HEK293 (cell line): ENCODE measurements at regions not wholly inside any gene's neighbourhood (a gene's known extent, or its start where the extent isn't known, plus 50 kb on each side); places are given as distances from the start of the nearest gene placed in this dataset.

ENCODE experiments used
- CTCF ChIA-PET: fragments of 350-600 bp; formaldehyde crosslinking; extraction: SDS; loops from one replicate; lab custom pipeline; 2021; ENCODE audit warnings: antibody characterized with exemption; lab: Yijun Ruan, JAX
- POLR2A ChIA-PET: fragments of 300-600 bp; formaldehyde crosslinking; extraction: SDS; loops from one replicate; lab custom pipeline; 2020; ENCODE audit warnings: antibody characterized with exemption, inconsistent platforms; lab: Yijun Ruan, JAX
- H3K27ac ChIP-seq: fragments of 200-500 bp; sonication (Bioruptor generic); 2 replicates; pipeline ENCODE4 v1.5.1; 2014; ENCODE audit warnings: low read depth, low read length, control low read depth, inconsistent platforms; ENCODE audit errors: extremely low read depth
- H3K36me3 ChIP-seq, 2 experiments: fragments of 200-500 bp in 1 of 2; sonication (Bioruptor generic) in 1 of 2; 1 replicate in 1 of 2; 2 replicates in 1 of 2; pipeline ENCODE4 v1.5.1; 2014 to 2017; ENCODE audit warnings: inconsistent platforms in 2 of 2, low read length in 2 of 2; ENCODE audit not compliant: control insufficient read depth in 2 of 2, insufficient read depth in 1 of 2
- H3K4me1 ChIP-seq: fragments of 200-500 bp; sonication (Bioruptor generic); 2 replicates; pipeline ENCODE4 v1.5.1; 2014; ENCODE audit warnings: mild to moderate bottlenecking, low read length, inconsistent platforms; ENCODE audit not compliant: control insufficient read depth, insufficient read depth
- H3K4me3 ChIP-seq: 2 replicates; pipeline ENCODE4 v1.5.1; 2011; ENCODE audit warnings: low read depth, mild to moderate bottlenecking, control low read depth, low read length, moderate library complexity
- H3K9me3 ChIP-seq: fragments of 200-500 bp; sonication (Bioruptor generic); 2 replicates; pipeline ENCODE4 v1.5.1; 2014; ENCODE audit warnings: low read depth, low read length, inconsistent platforms; ENCODE audit not compliant: control insufficient read depth, insufficient read depth
- GFI1B ChIP-seq: fragments of 450-650 bp; formaldehyde crosslinking; IDR thresholded peaks from 2 replicates; pipeline ENCODE4 v1.5.1; 2016; ENCODE audit warnings: missing biosample characterization, missing genetic modification characterization
- GLIS1 ChIP-seq: fragments of 450-650 bp; formaldehyde crosslinking; IDR thresholded peaks from 2 replicates; pipeline ENCODE4 v1.5.1; 2016; ENCODE audit warnings: missing biosample characterization, missing genetic modification characterization
- IKZF3 ChIP-seq: fragments of 450-650 bp; IDR thresholded peaks from 2 replicates; pipeline ENCODE4 v1.5.0; 2018; ENCODE audit warnings: missing biosample characterization, mild to moderate bottlenecking, missing genetic modification characterization, moderate library complexity
- OVOL3 ChIP-seq: fragments of 450-650 bp; formaldehyde crosslinking; IDR thresholded peaks from 2 replicates; pipeline ENCODE4 v1.5.1; 2016; ENCODE audit warnings: missing biosample characterization, missing genetic modification characterization
- PBX3 ChIP-seq: sonication (generic); formaldehyde crosslinking; IDR thresholded peaks from 2 replicates; pipeline ENCODE4 v1.8.1; 2022; ENCODE audit warnings: mild to moderate bottlenecking, moderate library complexity, missing genetic modification reagents
- PRDM6 ChIP-seq: fragments of 450-650 bp; formaldehyde crosslinking; IDR thresholded peaks from 2 replicates; pipeline ENCODE4 v1.5.1; 2017; ENCODE audit warnings: missing biosample characterization, missing genetic modification characterization
- SP7 ChIP-seq: fragments of 450-650 bp; formaldehyde crosslinking; IDR thresholded peaks from 2 replicates; pipeline ENCODE4 v1.5.1; 2016; ENCODE audit warnings: missing biosample characterization, missing genetic modification characterization
- ZBTB6 ChIP-seq: fragments of 450-650 bp; formaldehyde crosslinking; IDR thresholded peaks from 2 replicates; pipeline ENCODE4 v1.5.1; 2017; ENCODE audit warnings: missing biosample characterization, missing genetic modification characterization
- ZEB2 ChIP-seq: fragments of 450-650 bp; formaldehyde crosslinking; IDR thresholded peaks from 2 replicates; pipeline ENCODE4 v1.5.1; 2016; ENCODE audit warnings: missing biosample characterization, missing genetic modification characterization
- ZFP41 ChIP-seq: fragments of 450-650 bp; formaldehyde crosslinking; IDR thresholded peaks from 2 replicates; pipeline ENCODE4 v1.5.1; 2016; ENCODE audit warnings: missing biosample characterization, missing genetic modification characterization, borderline replicate concordance
- ZFP69B ChIP-seq: fragments of 450-650 bp; formaldehyde crosslinking; IDR thresholded peaks from 2 replicates; pipeline ENCODE4 v1.5.1; 2016; ENCODE audit warnings: missing biosample characterization, missing genetic modification characterization
- ZNF114 ChIP-seq: fragments of 450-650 bp; formaldehyde crosslinking; IDR thresholded peaks from 2 replicates; pipeline ENCODE4 v1.5.0; 2017; ENCODE audit warnings: missing biosample characterization, missing genetic modification characterization
- ZNF121 ChIP-seq: fragments of 450-650 bp; formaldehyde crosslinking; IDR thresholded peaks from 2 replicates; pipeline ENCODE4 v1.5.1; 2016; ENCODE audit warnings: missing biosample characterization, missing genetic modification characterization
- ZNF140 ChIP-seq: fragments of 450-650 bp; formaldehyde crosslinking; IDR thresholded peaks from 2 replicates; pipeline ENCODE4 v1.5.1; 2016; ENCODE audit warnings: missing biosample characterization, missing genetic modification characterization
- ZNF146 ChIP-seq: fragments of 450-650 bp; formaldehyde crosslinking; IDR thresholded peaks from 2 replicates; pipeline ENCODE4 v1.5.1; 2016; ENCODE audit warnings: missing biosample characterization, missing genetic modification characterization
- ZNF157 ChIP-seq: fragments of 450-650 bp; formaldehyde crosslinking; IDR thresholded peaks from 2 replicates; pipeline ENCODE4 v1.5.1; 2016; ENCODE audit warnings: missing biosample characterization, missing genetic modification characterization
- ZNF16 ChIP-seq: fragments of 450-650 bp; formaldehyde crosslinking; IDR thresholded peaks from 2 replicates; pipeline ENCODE4 v1.5.1; 2016; ENCODE audit warnings: low read depth, missing biosample characterization, missing genetic modification characterization
- ZNF184 ChIP-seq: fragments of 450-650 bp; IDR thresholded peaks from 2 replicates; pipeline ENCODE4 v1.5.1; 2018; ENCODE audit warnings: missing biosample characterization, mild to moderate bottlenecking, missing genetic modification characterization
- ZNF416 ChIP-seq: fragments of 450-650 bp; formaldehyde crosslinking; IDR thresholded peaks from 2 replicates; pipeline ENCODE4 v1.5.1; 2016; ENCODE audit warnings: missing biosample characterization, missing genetic modification characterization
- ZNF521 ChIP-seq: fragments of 450-650 bp; formaldehyde crosslinking; IDR thresholded peaks from 2 replicates; pipeline ENCODE4 v1.5.1; 2017; ENCODE audit warnings: missing biosample characterization, mild to moderate bottlenecking, missing genetic modification characterization
- ZNF530 ChIP-seq: fragments of 450-650 bp; formaldehyde crosslinking; IDR thresholded peaks from 2 replicates; pipeline ENCODE4 v1.5.1; 2016; ENCODE audit warnings: low read depth, missing biosample characterization, missing genetic modification characterization
- ZNF548 ChIP-seq: fragments of 450-650 bp; formaldehyde crosslinking; IDR thresholded peaks from 2 replicates; pipeline ENCODE4 v1.5.1; 2016; ENCODE audit warnings: missing biosample characterization, missing genetic modification characterization
- ZNF580 ChIP-seq: fragments of 450-650 bp; formaldehyde crosslinking; IDR thresholded peaks from 2 replicates; pipeline ENCODE4 v1.5.1; 2016; ENCODE audit warnings: missing biosample characterization, missing genetic modification characterization
- ZNF600 ChIP-seq: fragments of 450-650 bp; formaldehyde crosslinking; IDR thresholded peaks from 2 replicates; pipeline ENCODE4 v1.5.1; 2016; ENCODE audit warnings: missing biosample characterization, missing genetic modification characterization
- ZNF624 ChIP-seq: fragments of 450-650 bp; formaldehyde crosslinking; IDR thresholded peaks from 2 replicates; pipeline ENCODE4 v1.5.1; 2017; ENCODE audit warnings: missing biosample characterization, missing genetic modification characterization
- ZNF701 ChIP-seq: fragments of 450-650 bp; formaldehyde crosslinking; IDR thresholded peaks from 2 replicates; pipeline ENCODE4 v1.5.1; 2016; ENCODE audit warnings: missing biosample characterization, missing genetic modification characterization
- ZXDB ChIP-seq: fragments of 450-650 bp; formaldehyde crosslinking; IDR thresholded peaks from 2 replicates; pipeline ENCODE4 v1.5.1; 2016; ENCODE audit warnings: missing biosample characterization, missing genetic modification characterization
- TF ChIP-seq, protein P1 (sequence below): fragments of 450-650 bp; formaldehyde crosslinking; IDR thresholded peaks from 2 replicates; pipeline ENCODE4 v1.5.1; 2016; ENCODE audit warnings: missing biosample characterization, missing genetic modification characterization

- no peak for TF ChIP-seq PRDM6 (tag by site-specific recombination)
- no peak for TF ChIP-seq ZNF600 (tag by site-specific recombination)
- no peak for TF ChIP-seq ZFP41 (tag by site-specific recombination)
- no peak for TF ChIP-seq ZNF416
- no peak for TF ChIP-seq ZNF701
- TF ChIP-seq PBX3 (CRISPR knock-in tag), result no peak
- no peak for TF ChIP-seq ZNF624
- no peak for TF ChIP-seq ZNF146 (tag by site-specific recombination)
- TF ChIP-seq ZNF548 (tag by site-specific recombination), result no peak
- TF ChIP-seq SP7 (tag by site-specific recombination), result no peak
These were observed 822.7 kb downstream of the GALR1 start (continued) for GRCh38 chr18:78072375-78072774.

DNA sequence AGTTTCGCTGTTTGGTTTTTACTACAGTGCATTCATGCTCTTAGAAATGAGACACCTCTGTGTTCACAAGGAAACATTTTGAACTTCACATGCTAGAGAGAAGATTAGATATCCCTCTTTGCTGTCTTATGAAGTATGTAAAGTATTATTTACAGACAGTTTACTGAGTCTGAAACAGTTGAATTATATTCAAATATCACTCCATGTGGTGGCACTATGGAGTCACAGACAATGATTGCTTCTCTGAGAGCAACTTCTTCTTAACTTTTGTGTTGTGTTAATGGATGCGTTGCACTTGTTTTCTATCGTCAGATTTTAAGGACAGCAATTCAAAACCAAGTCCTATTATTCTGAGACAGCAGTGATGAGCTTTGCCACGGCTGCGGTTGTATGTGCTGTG, 823.6 kb downstream of the GALR1 start:
- TF ChIP-seq GLIS1 (no peak), ZNF157 (no peak), ZXDB (tag by site-specific recombination) (no peak), GFI1B (tag by site-specific recombination) (no peak), IKZF3 (tag by site-specific recombination) (no peak), ZNF580 (tag by site-specific recombination) (no peak), ZNF140 (tag by site-specific recombination) (no peak), ZNF121 (tag by site-specific recombination) (no peak)
- Histone ChIP-seq H3K36me3 (no peaks in the 10 kb centered on the region), H3K4me1 (0 out of 2 replicates have a peak, but pooled peaks cover 5% of the 10 kb centered on the region), H3K27ac (no peak overlapping the region), H3K4me3 (no peak overlapping the region), H3K9me3 (no peaks in the 10 kb centered on the region)
- ChIA-PET POLR2A (no interaction called here), CTCF (interaction anchor here (0.6 to 3.6 kb wide), 21 partner anchors 10 to 1267 kb away, joined by 3 to 16 read pairs (median 3); no protein-coding TSS in a partner anchor)

DNA sequence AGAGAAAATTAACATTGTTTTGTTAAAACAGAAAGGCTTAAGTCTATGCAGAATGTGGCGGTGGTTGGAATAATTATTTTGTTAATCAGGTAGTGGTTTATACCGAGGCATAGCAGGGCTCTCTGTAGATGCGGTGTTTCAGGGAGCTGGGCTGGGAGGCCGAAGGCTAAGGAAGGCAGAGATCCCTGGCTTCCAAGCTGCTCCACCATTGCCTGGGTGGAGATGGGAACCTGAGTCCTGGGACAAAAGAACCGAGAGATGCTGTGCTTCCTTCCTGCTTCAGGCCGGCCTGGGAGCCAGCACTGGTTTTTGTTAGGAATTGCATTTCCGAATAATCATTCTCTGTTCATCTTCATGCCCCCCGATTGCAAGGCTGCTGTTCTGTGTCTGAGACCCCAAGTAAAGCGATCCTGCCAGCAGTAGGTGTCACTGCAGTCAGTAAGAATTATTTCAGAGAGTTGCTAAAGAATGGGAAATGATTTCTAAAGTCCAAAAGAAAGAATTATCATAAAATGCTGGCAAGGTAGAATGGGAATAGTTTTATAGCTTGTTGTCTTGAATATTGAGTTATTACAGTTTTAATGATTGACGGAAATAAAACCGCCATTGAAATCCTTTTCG, 824.9 kb downstream of the GALR1 start:
- Histone ChIP-seq H3K4me1 (0 out of 2 replicates have a peak, but pooled peaks cover 5% of the 10 kb centered on the region), H3K27ac (no peak overlapping the region), H3K4me3 (no peak overlapping the region), H3K36me3 (no peaks in the 10 kb centered on the region), H3K9me3 (no peaks in the 10 kb centered on the region)
- ChIA-PET POLR2A (no interaction called here), CTCF (interaction anchor here (0.6 to 3.6 kb wide), 15 partner anchors 10 to 937 kb away, joined by 3 to 16 read pairs (median 3); no protein-coding TSS in a partner anchor)
- TF ChIP-seq ZNF16 (tag by site-specific recombination), result no peak
- TF ChIP-seq ZEB2, result no peak
- no peak for TF ChIP-seq ZNF114
- TF ChIP-seq ZNF530 (tag by site-specific recombination), result no peak
- no peak for TF ChIP-seq ZFP69B (tag by site-specific recombination)
- no peak for TF ChIP-seq ZNF521 (tag by site-specific recombination)
- TF ChIP-seq ZNF184 (tag by site-specific recombination), result no peak
- TF ChIP-seq OVOL3, result no peak
- TF ChIP-seq, protein P1, sequence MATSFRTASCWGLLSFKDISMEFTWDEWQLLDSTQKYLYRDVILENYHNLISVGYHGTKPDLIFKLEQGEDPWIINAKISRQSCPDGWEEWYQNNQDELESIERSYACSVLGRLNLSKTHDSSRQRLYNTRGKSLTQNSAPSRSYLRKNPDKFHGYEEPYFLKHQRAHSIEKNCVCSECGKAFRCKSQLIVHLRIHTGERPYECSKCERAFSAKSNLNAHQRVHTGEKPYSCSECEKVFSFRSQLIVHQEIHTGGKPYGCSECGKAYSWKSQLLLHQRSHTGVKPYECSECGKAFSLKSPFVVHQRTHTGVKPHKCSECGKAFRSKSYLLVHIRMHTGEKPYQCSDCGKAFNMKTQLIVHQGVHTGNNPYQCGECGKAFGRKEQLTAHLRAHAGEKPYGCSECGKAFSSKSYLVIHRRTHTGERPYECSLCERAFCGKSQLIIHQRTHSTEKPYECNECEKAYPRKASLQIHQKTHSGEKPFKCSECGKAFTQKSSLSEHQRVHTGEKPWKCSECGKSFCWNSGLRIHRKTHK (tag by site-specific recombination), result no peak
- TF ChIP-seq ZBTB6 (tag by site-specific recombination), result no peak
